Activated CD8-positive, alpha-beta memory T cell treated with anti-CD3 and anti-CD28 coated beads, Interleukin-2, amount 50 U/mL, for 1 hour (primary cell): ENCODE measurements at regions not wholly inside any gene's neighbourhood (a gene's known extent, or its start where the extent isn't known, plus 50 kb on each side); places are given as distances from the start of the nearest gene placed in this dataset.

Source experiments
- DNase-seq: peaks from one replicate; pipeline ENCODE4 v3.0.0-alpha.2; 2020; ENCODE audit errors: extremely low read depth

DNA sequence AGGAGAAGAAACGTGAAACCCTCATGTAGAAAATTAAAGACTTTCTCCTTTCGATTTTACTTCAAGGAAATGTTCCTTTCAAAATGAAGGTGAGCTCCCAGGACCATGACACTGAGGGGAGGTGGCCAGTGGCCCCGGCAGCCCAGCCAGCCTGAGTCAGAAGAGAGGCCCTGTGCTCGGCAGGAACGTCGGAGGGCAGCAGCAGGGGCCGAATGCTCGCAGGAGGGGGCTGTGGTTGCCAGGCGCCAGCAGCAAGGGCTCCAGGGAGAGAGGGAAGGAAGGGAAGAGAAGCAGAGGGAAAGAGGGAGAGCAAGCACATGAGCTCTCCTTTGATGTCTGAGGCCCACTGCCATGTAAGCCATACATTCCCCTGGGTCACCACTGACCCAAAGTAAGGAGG is 73.3 kb upstream of the ACKR3 start:
- no peak for DNase-seq

DNA sequence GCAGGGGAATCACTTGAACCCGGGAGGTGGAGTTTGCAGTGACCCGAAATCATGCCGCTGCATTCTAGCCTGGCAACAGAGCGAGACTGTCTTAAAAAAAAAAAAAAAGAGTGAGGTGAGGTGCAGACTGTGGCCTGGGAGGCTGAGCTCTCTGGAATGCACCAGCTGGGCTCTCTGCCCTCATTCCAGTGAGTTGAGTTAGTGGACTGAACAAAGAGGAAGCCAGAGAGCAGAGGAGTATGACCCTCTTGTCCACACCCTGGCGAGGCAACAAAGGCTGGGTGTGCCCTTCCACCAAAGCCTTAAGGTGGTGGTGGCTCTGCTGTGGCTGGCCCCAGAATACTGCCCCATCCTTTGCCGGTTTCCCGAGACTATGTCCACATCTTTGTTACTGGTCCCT is 71.3 kb upstream of the ACKR3 start:
- no peak for DNase-seq

DNA sequence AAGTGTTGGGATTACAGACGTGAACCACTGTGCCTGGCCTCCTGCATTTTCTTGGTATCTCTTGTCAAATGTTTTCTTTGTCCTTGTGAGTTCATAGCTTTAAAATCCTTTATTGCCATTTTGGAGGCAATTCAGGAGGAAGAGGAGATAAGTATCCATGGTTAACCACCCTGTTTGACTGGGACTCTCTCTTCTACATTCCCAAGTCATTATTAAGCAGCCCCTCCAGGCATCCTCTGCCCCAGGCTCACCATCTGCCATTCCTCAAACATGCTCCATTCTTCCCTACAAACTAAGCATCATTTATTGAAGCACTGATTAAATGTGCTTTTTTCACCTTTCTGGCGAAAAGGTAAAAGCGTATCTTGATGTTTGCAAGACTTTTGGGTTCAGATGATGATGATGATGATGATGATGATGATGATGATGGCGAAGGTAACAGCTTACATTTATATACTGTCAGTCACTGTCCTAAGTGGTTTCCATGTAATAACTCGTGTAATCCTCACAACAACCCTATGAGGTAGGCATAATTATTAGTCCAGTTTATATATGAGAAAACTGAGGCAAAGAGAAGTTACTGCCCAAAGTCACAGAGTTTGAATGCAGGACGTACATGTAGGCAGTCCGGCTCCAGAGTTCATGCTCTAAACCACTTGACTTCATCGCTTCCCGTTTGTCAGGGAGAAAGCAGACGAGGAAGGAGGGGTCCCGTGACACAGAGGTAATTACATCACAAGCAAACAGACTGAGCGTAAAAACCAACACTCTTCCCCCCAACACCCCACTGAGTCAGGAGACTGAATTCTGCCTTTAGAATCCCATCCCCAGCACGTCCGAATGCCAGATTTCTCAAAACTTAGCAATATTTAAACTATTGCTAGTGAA is 69.7 kb upstream of the ACKR3 start:
- DNase-seq = no peak

DNA sequence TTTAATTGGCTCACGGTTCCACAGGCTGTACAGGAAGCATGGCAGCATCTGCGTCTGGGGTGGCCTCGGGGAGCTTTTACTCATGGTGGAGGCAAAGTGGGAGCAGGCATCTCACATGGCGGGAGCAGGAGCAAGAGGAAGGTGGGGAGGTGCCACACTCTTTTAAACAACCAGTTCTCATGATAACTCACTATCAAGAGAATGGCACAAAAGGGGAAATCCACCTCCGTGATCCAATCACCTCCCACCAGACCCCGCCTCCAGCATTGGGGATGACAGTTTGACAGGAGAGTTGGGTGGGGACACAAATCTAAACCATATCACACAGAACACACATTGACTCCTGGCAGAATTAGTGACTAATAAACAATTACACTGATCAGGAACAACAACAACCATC is 68.6 kb upstream of the ACKR3 start:
- DNase-seq = no peak

DNA sequence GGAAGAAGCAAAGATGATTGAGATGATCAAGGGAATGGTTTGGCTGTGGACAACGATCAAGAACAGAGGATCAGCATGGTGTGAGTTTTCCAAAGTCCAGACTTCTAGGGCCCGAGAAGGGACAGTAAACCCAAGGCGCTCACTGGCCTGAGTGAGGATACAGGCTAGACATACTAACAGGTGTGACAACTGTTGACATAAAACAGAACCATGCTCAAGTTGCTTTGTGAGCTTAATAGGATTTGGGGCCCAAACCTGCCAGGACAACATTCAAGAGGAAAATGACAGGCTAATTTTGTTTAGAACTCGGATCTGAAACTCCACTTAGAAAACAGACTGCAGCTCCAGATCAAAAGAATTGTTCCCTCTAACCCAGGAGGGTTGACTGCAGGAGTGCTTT is 68.1 kb upstream of the ACKR3 start:
- DNase-seq = no peak

DNA sequence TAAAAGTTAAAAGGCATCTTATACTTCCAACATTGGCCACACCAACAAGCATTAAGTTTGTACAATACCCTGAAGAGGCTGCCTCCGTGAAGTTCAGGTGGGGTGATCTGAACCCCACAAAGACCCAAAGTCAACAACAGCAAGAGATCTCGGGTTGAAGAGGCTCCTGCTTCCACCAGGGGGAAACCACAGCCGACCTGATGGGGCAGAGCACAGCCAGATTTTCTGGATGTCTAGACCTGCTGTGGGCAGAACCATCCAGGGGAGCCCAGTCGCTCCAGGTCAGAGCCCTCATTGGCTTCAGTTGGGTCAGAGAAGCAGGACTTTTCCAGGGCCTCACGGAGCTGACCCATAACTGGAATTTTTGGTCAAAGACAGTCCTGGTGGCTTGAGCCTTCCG is 66.5 kb upstream of the ACKR3 start:
- DNase-seq = no peak

DNA sequence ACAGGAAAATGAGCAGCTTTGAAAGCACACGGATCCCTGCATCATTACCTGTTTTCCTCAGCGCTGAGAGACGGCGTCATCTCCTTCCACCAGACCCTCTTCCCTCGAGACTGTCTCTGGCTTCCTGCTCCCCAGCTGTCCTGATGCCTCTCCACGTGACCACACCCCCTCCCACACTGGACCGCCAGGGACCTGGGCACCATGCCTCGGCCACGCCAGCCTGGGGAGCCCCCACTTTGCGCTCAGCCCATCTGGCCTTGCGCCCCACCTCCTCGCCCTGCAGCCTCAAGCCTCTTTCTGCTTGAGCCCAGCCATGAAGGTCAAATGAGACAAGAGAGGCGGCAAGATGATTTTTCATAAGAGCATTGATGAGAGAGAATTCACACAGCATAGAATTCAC is 66.0 kb upstream of the ACKR3 start:
- DNase-seq = no peak

DNA sequence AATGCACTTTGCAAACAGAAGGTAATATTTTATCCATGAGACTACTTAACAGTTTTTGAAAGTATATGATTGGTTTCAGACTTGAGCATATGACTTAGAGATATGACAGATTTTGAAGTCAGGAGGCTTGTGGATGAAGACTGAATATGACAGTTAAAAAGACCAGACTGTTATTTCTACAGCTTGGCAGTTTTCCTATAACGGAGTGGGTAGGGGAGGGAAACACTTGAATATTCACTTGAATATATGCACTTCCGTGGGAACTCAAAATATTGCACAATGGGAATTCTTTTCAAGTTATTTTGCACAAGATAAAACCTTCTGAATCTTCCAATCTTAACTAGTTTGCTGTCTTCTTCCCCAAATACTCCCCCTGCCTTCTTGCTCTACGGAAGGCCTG is 64.6 kb upstream of the ACKR3 start:
- DNase-seq = no peak

DNA sequence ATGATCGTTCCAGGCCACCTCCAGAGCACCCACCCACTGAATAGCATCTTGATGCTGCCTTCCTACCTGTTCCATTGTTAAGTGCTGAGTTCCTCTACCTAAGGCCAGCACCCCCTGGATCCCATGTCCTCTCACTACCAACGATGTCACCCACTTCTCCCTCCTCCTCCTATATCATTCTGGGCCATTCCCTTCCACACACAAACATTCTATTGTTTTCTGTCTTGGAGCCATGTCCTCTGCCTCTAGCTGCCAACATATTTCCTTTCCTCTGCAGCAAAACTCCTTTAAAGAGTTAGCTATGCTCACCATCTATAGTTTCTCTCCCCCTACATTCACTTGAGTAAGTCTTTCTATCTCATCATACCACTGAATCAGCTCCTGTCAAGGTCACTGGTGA is 64.0 kb upstream of the ACKR3 start:
- no peak for DNase-seq

DNA sequence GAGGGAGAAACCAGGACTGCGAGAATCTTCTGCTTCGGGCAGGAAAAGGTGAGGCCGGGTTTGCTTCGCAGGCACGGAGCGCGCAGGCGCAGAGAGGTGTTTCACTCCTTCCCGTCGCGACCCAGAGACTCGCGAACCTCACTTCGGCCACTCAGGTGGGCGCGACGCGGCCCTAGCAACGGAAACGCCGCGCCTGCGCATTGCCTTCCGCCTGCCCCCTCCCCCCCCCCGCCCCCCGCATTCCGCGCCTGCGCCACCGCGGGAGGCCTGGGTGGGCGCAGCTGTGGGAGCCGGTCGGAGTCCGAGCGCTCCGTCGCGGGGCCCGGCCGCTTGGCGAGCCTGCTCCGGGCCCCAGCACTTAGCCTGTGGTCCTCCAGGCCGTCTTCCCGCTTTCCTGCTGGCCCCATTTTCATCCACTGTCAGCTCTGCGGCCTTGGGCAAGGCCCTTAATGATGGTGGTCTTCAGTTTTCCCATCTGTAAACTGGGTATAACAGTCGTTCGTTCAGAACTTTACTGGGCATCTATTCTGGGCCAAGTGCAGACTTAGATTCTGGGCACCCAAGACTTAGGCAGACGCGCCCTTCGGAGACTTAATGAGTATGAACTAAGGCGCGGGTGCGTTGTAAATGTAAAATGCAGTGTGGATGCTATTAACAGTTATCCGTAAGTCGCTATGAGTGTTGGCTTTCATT is 62.1 kb upstream of the ACKR3 start:
- peak; percentile 20 for DNase-seq

DNA sequence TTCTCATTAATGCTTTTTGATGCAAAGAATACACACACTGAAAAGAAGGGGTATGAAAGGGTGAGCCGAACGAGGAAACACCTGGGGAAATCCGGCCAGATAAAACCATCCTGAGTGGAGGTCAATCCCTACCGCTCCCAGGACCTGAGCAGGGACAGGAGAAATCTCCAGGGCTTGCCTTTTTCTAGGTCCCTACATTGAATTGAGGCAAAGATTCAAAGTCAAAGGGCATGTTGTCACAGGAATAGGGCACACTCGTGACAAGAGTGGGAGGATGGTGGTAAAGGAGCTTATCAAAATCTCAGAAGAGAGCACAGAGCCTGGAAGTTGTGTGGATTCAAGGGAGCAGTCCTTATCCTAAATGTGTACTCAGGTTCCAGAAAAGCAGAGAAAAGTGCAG is 61.2 kb upstream of the ACKR3 start:
- DNase-seq = no peak

DNA sequence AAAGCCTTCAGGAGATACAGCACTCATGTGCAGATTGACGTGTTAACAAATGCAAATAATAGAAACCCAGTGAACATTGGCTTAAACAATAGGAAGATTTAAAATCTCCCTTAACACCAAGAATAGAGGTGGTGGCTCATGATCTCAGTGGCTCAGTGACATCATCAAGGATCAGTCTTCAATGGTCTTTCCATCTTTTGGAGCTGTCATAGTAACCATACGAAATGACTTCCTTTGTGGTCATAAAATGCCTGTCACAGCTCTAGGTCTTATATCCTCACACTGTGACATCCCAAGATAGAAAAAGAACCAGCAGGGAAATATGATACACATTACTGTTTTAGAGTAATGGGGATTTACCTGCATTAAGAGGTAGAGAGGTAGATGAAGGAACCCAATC is 59.6 kb upstream of the ACKR3 start:
- DNase-seq = no peak

DNA sequence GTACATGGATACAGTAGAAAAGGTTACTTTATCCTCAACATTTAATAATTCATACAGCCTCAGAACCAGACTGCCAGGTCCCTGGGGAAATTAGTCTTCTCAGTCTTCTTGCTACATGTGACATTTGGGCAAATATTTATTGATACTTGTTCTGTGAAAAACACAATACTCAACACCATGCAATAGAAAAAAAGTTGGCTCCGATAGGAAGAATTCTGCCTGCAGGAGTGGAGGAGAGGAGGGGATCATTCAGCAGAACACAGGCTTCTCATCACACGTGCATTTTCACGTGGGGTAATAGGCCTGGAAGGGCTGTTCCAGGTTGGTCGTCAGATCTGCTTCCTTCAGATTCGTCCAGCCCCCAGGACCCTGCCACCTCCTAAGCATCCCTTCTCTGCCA is 58.4 kb upstream of the ACKR3 start:
- DNase-seq = no peak

DNA sequence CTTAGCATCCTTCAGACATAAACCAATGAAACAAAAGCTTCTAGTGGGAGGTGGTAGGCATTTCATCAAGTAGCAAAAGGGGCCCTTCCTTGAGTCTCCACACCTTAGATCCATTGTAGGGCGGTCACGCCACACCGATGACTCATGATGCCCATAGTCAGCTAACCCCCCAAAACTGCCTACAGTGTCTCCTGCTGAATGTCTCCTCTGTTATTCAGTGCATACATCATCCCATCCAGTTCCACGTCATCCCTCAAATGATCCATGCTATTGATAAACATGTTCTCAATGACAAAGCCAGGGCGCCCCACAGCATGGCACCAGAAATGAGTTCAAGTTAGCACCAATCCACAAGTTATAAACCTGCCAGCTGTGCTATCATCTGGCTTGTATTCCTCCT is 57.4 kb upstream of the ACKR3 start:
- no peak for DNase-seq

DNA sequence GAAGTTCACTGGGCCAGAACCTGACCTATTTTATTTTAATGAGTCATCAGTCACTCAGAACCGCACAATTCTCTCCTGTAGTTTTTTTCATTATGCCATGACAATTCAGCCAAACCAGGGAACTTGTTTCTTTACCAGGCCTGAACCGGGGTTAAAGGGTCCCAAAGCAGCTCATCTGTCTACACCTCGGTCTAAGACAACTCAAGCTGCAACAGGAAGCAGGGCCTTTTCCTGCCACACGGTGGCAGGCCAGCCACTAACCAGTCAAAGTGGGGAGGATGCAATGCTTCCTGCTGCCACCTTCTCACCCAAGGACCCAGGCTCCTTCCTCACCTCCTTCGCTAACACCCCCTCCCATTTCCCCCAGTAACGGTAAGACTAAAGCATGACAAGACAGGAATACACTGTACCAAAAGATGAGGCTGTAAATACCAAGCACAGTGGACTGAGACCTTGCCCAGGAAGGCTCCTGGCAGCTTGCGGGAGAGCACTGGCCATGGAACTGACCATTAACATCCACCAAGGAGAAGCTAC is 56.7 kb upstream of the ACKR3 start:
- peak; percentile 21 for DNase-seq

DNA sequence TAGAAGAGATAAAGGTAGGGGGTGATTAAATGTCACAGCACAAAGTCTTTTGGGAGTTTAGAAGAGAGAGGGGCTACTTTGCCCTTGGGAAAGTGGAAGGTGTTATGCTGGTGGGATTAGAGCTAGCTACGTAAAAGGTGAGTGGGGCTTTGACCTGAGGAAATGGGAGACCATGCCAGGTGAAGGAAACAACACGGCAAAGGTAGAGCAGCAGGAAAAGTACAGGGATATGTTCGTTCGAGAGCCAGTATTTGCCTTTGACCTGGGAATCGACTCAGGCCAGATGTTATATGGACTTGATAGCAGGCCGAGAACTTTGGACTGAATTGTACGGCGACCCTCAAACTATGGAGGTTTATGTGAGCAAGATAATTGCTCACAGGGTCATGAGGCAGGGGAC is 55.7 kb upstream of the ACKR3 start:
- no peak for DNase-seq

DNA sequence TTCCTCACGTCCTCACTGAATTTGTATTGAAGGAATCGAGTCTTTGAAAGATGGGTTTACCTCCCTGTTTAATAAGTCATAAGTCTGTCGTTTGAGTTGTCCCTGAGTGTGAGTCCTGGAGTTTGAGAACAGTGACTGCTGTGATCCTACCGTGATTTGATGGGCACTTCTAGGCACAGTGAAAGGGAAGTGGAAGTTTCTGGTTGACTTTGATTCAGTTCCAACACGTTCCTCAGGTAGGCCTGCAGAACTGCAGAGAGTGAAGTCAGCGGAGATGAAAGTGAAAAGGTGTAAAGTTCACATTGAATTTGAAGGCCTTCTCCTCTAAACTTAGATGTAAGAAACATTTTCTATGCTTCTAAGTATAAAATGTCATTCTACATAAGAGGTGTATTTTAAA is 52.9 kb upstream of the ACKR3 start:
- no peak for DNase-seq

DNA sequence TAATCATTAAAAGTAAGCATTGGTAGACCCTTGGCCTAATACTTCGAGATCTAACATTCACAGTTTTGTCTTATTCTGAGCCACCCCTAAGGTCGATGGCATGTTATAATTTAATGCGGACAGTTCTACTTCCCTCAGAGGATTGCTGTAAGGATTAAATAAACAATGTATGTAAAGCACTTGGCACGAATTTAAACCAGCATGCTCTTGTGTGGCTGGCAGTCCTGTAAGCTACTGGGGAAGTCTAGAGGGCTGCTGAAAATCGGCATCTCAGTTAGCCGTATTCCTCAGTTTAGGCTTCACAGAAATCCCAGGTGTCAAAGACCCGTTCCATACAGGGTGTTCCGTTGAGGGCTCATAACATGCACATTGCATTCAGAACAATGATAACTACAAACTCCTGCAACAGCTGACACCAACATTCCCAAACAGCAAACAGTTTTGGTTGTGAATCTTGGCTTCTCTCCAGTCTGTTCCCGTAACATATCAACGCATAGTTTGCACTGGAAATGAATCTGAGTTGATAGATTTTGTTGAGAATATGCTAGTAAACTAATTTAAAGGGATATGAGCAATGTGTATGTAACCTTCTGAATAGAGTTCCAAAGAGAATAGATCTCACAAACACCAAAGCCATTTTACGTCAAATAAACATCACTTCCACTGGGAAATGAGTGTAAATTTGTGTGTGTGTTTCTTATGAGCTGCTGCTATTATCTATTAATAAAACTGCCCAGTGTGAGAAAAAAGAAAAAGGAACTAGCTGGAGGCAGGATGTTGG is 52.2 kb upstream of the ACKR3 start:
- no peak for DNase-seq
